ENCODE measurements at regions not wholly inside any gene's neighbourhood (a gene's known extent, or its start where the extent isn't known, plus 50 kb on each side); places are given as distances from the start of the nearest gene placed in this dataset.

DNA sequence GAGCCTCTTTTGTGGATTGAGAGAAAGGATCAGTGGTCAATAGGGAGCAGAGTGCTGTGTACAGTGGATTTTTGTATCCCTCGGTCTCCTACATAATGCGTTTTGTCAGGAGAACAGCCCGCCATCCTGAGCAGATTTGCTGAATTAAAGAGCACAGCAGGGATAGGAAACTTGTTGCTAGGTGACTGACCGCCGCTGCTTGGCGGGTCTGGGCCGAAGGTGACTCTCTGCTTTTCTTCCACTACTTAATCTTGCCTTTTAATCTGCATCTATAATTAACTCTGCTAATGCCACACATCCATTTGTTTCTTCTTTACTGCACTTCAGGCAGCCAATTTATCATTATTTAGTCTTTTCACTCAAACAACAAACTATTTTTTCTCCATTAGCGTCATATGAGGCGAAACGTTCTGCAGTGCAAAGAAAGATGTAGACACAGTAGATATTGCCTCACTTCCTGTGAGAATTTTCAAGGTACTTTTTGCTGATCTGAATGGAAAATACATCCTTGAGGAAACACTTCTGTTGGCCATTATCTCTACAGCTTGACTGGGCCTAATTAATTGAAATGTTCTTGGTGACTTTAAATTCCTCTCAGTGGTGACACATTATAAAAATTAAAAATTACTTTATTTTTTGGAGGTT, 108.0 kb downstream of the PPM1A start:
- H3K9me3 ChIP-seq: no peaks in the 10 kb centered on the region
- DNase-seq: no peak
- no peak overlapping the region for H3K9ac ChIP-seq (ENCODE audit: low read depth in 2 of 2, low read length in 2 of 2)
- H3K27ac ChIP-seq: no peak overlapping the region
- H3K4me1 ChIP-seq: no peaks in the 10 kb centered on the region
- no peaks in the 10 kb centered on the region for H3K27me3 ChIP-seq
- intact Hi-C loops (cut with DNase I): no loop called here
- no peak overlapping the region for H3K4me3 ChIP-seq
- H3K36me3 ChIP-seq: no peaks in the 10 kb centered on the region
- TF ChIP-seq, protein P1, sequence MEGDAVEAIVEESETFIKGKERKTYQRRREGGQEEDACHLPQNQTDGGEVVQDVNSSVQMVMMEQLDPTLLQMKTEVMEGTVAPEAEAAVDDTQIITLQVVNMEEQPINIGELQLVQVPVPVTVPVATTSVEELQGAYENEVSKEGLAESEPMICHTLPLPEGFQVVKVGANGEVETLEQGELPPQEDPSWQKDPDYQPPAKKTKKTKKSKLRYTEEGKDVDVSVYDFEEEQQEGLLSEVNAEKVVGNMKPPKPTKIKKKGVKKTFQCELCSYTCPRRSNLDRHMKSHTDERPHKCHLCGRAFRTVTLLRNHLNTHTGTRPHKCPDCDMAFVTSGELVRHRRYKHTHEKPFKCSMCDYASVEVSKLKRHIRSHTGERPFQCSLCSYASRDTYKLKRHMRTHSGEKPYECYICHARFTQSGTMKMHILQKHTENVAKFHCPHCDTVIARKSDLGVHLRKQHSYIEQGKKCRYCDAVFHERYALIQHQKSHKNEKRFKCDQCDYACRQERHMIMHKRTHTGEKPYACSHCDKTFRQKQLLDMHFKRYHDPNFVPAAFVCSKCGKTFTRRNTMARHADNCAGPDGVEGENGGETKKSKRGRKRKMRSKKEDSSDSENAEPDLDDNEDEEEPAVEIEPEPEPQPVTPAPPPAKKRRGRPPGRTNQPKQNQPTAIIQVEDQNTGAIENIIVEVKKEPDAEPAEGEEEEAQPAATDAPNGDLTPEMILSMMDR (IDR thresholded peaks at IDR 0.05): no peak

DNA sequence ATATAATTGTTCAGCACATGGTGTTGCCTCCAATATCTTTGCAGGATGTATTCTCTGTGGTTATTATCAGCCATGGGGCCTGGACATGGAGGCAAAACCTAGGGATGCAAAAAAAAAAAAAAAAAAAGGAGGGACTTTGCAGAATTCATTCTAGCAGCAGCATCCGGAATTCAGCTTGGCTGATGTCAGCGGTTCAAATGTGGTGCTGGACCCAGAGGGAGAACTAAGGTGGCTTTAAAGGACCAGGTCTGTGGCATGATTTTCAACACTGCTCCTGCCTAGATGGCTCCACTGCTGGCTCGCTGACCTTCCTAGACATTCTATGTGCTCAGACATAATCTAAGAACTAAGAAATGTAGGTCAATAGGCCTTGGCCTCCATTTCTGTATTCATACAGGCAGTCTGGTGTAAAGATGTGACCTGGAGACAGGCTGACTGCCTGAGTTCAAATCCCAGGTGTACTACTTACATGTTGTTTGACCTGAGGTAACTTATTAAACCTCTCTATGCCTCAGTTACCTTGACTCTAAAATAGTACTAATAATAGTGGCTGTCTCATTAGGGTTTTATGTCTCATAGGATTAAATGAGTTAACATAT, 108.6 kb downstream of the PPM1A start:
- no peak for DNase-seq
- Histone ChIP-seq H3K9ac (ENCODE audit: low read depth in 2 of 2, low read length in 2 of 2) (no peak overlapping the region), H3K27ac (no peak overlapping the region), H3K36me3 (no peaks in the 10 kb centered on the region), H3K27me3 (no peaks in the 10 kb centered on the region), H3K4me3 (no peak overlapping the region), H3K9me3 (no peaks in the 10 kb centered on the region), H3K4me1 (no peaks in the 10 kb centered on the region)
- intact Hi-C loops (cut with DNase I): no loop called here
- TF ChIP-seq, protein P1 (IDR thresholded peaks at IDR 0.05): no peak

DNA sequence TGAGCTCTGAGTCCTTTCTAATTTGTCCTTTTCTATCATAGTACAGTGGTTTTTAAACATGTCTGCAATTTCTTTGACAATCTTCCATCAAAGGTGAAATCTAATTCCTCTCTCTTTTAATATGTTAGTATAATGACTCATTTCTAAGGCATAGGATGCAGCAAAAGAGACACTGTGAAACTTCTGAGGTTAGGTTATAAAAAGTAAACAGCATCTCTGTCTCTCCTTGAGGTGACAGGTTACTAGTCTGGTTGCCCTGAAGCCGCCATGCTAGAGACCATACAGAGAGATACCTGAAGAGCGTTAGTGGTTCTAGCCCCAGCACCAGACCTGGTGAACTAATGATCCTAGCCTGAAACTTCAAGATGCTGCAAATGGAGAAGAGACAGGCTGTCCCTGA, 114.3 kb downstream of the PPM1A start:
- TF ChIP-seq, protein P1 (IDR thresholded peaks at IDR 0.05): no peak
- Histone ChIP-seq H3K4me3 (no peak overlapping the region), H3K4me1 (no peaks in the 10 kb centered on the region), H3K27ac (no peak overlapping the region), H3K36me3 (no peaks in the 10 kb centered on the region), H3K9me3 (no peaks in the 10 kb centered on the region), H3K9ac (ENCODE audit: low read depth in 2 of 2, low read length in 2 of 2) (no peak overlapping the region), H3K27me3 (no peaks in the 10 kb centered on the region)
- intact Hi-C loops (cut with DNase I): no loop called here
- no peak for DNase-seq

DNA sequence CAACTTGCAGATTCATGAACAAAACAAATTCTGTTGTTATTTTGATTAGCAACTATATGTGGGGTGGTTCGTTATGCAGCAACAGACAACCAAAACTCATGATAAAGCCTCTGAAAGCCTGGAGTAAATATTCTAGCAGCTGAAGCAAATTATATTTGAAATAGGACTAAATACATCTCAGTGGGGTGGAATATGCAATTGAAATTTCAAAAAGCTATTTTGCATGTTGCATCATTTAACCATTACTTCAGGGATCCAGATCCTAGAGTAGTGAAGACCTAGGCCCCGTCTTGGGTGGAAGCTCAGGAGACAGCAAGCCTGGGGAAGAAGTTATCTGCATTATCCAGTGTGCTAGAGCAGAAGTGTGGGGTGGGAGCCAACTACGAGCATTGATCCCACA, 114.7 kb downstream of the PPM1A start:
- TF ChIP-seq, protein P1 (IDR thresholded peaks at IDR 0.05): no peak
- intact Hi-C loops (cut with DNase I): no loop called here
- no peak for DNase-seq
- H3K9me3 ChIP-seq: no peaks in the 10 kb centered on the region
- H3K27ac ChIP-seq: no peak overlapping the region
- H3K4me1 ChIP-seq: no peaks in the 10 kb centered on the region
- H3K36me3 ChIP-seq: no peaks in the 10 kb centered on the region
- H3K27me3 ChIP-seq: no peaks in the 10 kb centered on the region
- no peak overlapping the region for H3K4me3 ChIP-seq
- H3K9ac ChIP-seq (ENCODE audit: low read depth in 2 of 2, low read length in 2 of 2): no peak overlapping the region

DNA sequence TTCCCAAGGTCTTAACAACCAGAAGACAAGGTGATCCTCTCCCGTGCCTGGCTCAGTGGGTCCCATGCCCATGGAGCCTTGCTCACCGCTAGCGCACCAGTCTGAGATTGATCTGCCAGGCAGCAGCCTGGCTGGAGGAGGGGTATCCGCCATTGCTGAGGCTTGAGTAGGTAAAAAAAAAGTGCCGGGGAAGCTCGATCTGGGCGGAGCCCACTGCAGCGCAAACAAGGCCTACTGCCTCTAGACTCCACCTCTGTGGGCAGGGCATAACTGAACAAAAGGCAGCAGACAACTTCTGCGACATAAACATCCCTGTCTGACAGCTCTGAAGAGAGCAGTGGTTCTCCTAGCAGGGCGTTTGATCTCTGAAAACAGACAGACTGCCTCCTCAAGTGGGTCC, 104.0 kb downstream of the C14orf39 start:
- H3K4me3 ChIP-seq: no peak overlapping the region
- H3K36me3 ChIP-seq: no peaks in the 10 kb centered on the region
- no peaks in the 10 kb centered on the region for H3K27me3 ChIP-seq
- no peaks in the 10 kb centered on the region for H3K9me3 ChIP-seq
- no peak overlapping the region for H3K27ac ChIP-seq
- no peak for DNase-seq
- intact Hi-C loops (cut with DNase I): no loop called here
- no peaks in the 10 kb centered on the region for H3K4me1 ChIP-seq
- TF ChIP-seq, protein P1 (IDR thresholded peaks at IDR 0.05): no peak
- H3K9ac ChIP-seq (ENCODE audit: low read depth in 2 of 2, low read length in 2 of 2): no peak overlapping the region

Data from colonic mucosa (tissue), 4 donors.